HEK293 (cell line): ENCODE measurements at regions not wholly inside any gene's neighbourhood (a gene's known extent, or its start where the extent isn't known, plus 50 kb on each side); places are given as distances from the start of the nearest gene placed in this dataset.

Source experiments
- CTCF ChIA-PET: fragments of 350-600 bp; formaldehyde crosslinking; extraction: SDS; loops from one replicate; lab custom pipeline; 2021; ENCODE audit warnings: antibody characterized with exemption; lab: Yijun Ruan, JAX
- POLR2A ChIA-PET: fragments of 300-600 bp; formaldehyde crosslinking; extraction: SDS; loops from one replicate; lab custom pipeline; 2020; ENCODE audit warnings: antibody characterized with exemption, inconsistent platforms; lab: Yijun Ruan, JAX
- H3K27ac ChIP-seq: fragments of 200-500 bp; sonication (Bioruptor generic); 2 replicates; pipeline ENCODE4 v1.5.1; 2014; ENCODE audit warnings: low read depth, low read length, control low read depth, inconsistent platforms; ENCODE audit errors: extremely low read depth
- H3K36me3 ChIP-seq, 2 experiments: fragments of 200-500 bp in 1 of 2; sonication (Bioruptor generic) in 1 of 2; 1 replicate in 1 of 2; 2 replicates in 1 of 2; pipeline ENCODE4 v1.5.1; 2014 to 2017; ENCODE audit warnings: inconsistent platforms in 2 of 2, low read length in 2 of 2; ENCODE audit not compliant: control insufficient read depth in 2 of 2, insufficient read depth in 1 of 2
- H3K4me1 ChIP-seq: fragments of 200-500 bp; sonication (Bioruptor generic); 2 replicates; pipeline ENCODE4 v1.5.1; 2014; ENCODE audit warnings: mild to moderate bottlenecking, low read length, inconsistent platforms; ENCODE audit not compliant: control insufficient read depth, insufficient read depth
- H3K4me3 ChIP-seq: 2 replicates; pipeline ENCODE4 v1.5.1; 2011; ENCODE audit warnings: low read depth, mild to moderate bottlenecking, control low read depth, low read length, moderate library complexity
- H3K9me3 ChIP-seq: fragments of 200-500 bp; sonication (Bioruptor generic); 2 replicates; pipeline ENCODE4 v1.5.1; 2014; ENCODE audit warnings: low read depth, low read length, inconsistent platforms; ENCODE audit not compliant: control insufficient read depth, insufficient read depth
- EGR2 ChIP-seq: fragments of 450-650 bp; formaldehyde crosslinking; IDR thresholded peaks from 2 replicates; pipeline ENCODE4 v1.5.1; 2016; ENCODE audit warnings: low read depth, missing biosample characterization, missing genetic modification characterization
- GFI1B ChIP-seq: fragments of 450-650 bp; formaldehyde crosslinking; IDR thresholded peaks from 2 replicates; pipeline ENCODE4 v1.5.1; 2016; ENCODE audit warnings: missing biosample characterization, missing genetic modification characterization
- HIC1 ChIP-seq: fragments of 450-650 bp; formaldehyde crosslinking; IDR thresholded peaks from 2 replicates; pipeline ENCODE4 v1.5.1; 2016; ENCODE audit warnings: missing biosample characterization, missing genetic modification characterization
- HOXC10 ChIP-seq: sonication (generic); formaldehyde crosslinking; IDR thresholded peaks from 2 replicates; pipeline ENCODE4 v1.8.1; 2023; ENCODE audit warnings: mild to moderate bottlenecking, missing genetic modification reagents
- IKZF3 ChIP-seq: fragments of 450-650 bp; IDR thresholded peaks from 2 replicates; pipeline ENCODE4 v1.5.0; 2018; ENCODE audit warnings: missing biosample characterization, mild to moderate bottlenecking, missing genetic modification characterization, moderate library complexity
- KLF10 ChIP-seq: fragments of 450-650 bp; IDR thresholded peaks from 2 replicates; pipeline ENCODE4 v1.5.1; 2018; ENCODE audit warnings: missing biosample characterization, mild to moderate bottlenecking, missing genetic modification characterization
- OVOL3 ChIP-seq: fragments of 450-650 bp; formaldehyde crosslinking; IDR thresholded peaks from 2 replicates; pipeline ENCODE4 v1.5.1; 2016; ENCODE audit warnings: missing biosample characterization, missing genetic modification characterization
- SP7 ChIP-seq: fragments of 450-650 bp; formaldehyde crosslinking; IDR thresholded peaks from 2 replicates; pipeline ENCODE4 v1.5.1; 2016; ENCODE audit warnings: missing biosample characterization, missing genetic modification characterization
- WT1 ChIP-seq: fragments of 450-650 bp; formaldehyde crosslinking; IDR thresholded peaks from 2 replicates; pipeline ENCODE4 v1.5.1; 2016; ENCODE audit warnings: missing biosample characterization, missing genetic modification characterization
- YY1 ChIP-seq: fragments of 450-650 bp; formaldehyde crosslinking; IDR thresholded peaks from 2 replicates; pipeline ENCODE4 v1.5.1; 2018; ENCODE audit warnings: missing biosample characterization, missing genetic modification characterization
- ZEB2 ChIP-seq: fragments of 450-650 bp; formaldehyde crosslinking; IDR thresholded peaks from 2 replicates; pipeline ENCODE4 v1.5.1; 2016; ENCODE audit warnings: missing biosample characterization, missing genetic modification characterization
- ZFP41 ChIP-seq: fragments of 450-650 bp; formaldehyde crosslinking; IDR thresholded peaks from 2 replicates; pipeline ENCODE4 v1.5.1; 2016; ENCODE audit warnings: missing biosample characterization, missing genetic modification characterization, borderline replicate concordance
- ZIC2 ChIP-seq: fragments of 450-650 bp; formaldehyde crosslinking; IDR thresholded peaks from 2 replicates; pipeline ENCODE4 v1.5.1; 2016; ENCODE audit warnings: missing biosample characterization, missing genetic modification characterization
- ZNF132 ChIP-seq: fragments of 450-650 bp; formaldehyde crosslinking; IDR thresholded peaks from 2 replicates; pipeline ENCODE4 v1.5.1; 2017; ENCODE audit warnings: missing biosample characterization, missing genetic modification characterization, borderline replicate concordance
- ZNF133 ChIP-seq: fragments of 450-650 bp; formaldehyde crosslinking; IDR thresholded peaks from 2 replicates; pipeline ENCODE4 v1.5.1; 2016; ENCODE audit warnings: missing biosample characterization, missing genetic modification characterization
- ZNF211 ChIP-seq: fragments of 450-650 bp; formaldehyde crosslinking; IDR thresholded peaks from 2 replicates; pipeline ENCODE4 v1.5.1; 2016; ENCODE audit warnings: low read depth, missing biosample characterization, missing genetic modification characterization
- ZNF223 ChIP-seq: fragments of 450-650 bp; formaldehyde crosslinking; IDR thresholded peaks from 2 replicates; pipeline ENCODE4 v1.5.1; 2016; ENCODE audit warnings: missing biosample characterization, missing genetic modification characterization
- ZNF302 ChIP-seq: fragments of 450-650 bp; formaldehyde crosslinking; IDR thresholded peaks from 2 replicates; pipeline ENCODE4 v1.5.1; 2016; ENCODE audit warnings: missing biosample characterization, missing genetic modification characterization, low read depth
- ZNF416 ChIP-seq: fragments of 450-650 bp; formaldehyde crosslinking; IDR thresholded peaks from 2 replicates; pipeline ENCODE4 v1.5.1; 2016; ENCODE audit warnings: missing biosample characterization, missing genetic modification characterization
- ZNF529 ChIP-seq: fragments of 450-650 bp; formaldehyde crosslinking; IDR thresholded peaks from 2 replicates; pipeline ENCODE4 v1.5.1; 2017; ENCODE audit warnings: missing genetic modification characterization, missing biosample characterization; ENCODE audit not compliant: insufficient replicate concordance
- ZNF600 ChIP-seq: fragments of 450-650 bp; formaldehyde crosslinking; IDR thresholded peaks from 2 replicates; pipeline ENCODE4 v1.5.1; 2016; ENCODE audit warnings: missing biosample characterization, missing genetic modification characterization
- ZNF658 ChIP-seq: fragments of 450-650 bp; formaldehyde crosslinking; IDR thresholded peaks from 2 replicates; pipeline ENCODE4; 2016; ENCODE audit warnings: missing biosample characterization, missing genetic modification characterization
- ZNF768 ChIP-seq: fragments of 450-650 bp; formaldehyde crosslinking; IDR thresholded peaks from 2 replicates; pipeline ENCODE4 v1.5.1; 2018; ENCODE audit warnings: missing biosample characterization, mild to moderate bottlenecking, missing genetic modification characterization
- ZNF785 ChIP-seq: fragments of 450-650 bp; formaldehyde crosslinking; IDR thresholded peaks from 2 replicates; pipeline ENCODE4 v1.5.1; 2016; ENCODE audit warnings: missing biosample characterization, missing genetic modification characterization
- ZNF843 ChIP-seq: fragments of 450-650 bp; formaldehyde crosslinking; IDR thresholded peaks from 2 replicates; pipeline ENCODE4 v1.5.1; 2016; ENCODE audit warnings: missing biosample characterization, missing genetic modification characterization
- ZSCAN23 ChIP-seq: fragments of 450-650 bp; formaldehyde crosslinking; IDR thresholded peaks from 2 replicates; pipeline ENCODE4 v1.5.1; 2016; ENCODE audit warnings: missing biosample characterization, missing genetic modification characterization
- ZSCAN30 ChIP-seq: fragments of 450-650 bp; IDR thresholded peaks from 2 replicates; pipeline ENCODE4 v1.5.1; 2018; ENCODE audit warnings: missing biosample characterization, mild to moderate bottlenecking, missing genetic modification characterization, moderate library complexity
- TF ChIP-seq, protein P1 (sequence below): fragments of 450-650 bp; formaldehyde crosslinking; IDR thresholded peaks from 2 replicates; pipeline ENCODE4 v1.5.1; 2016; ENCODE audit warnings: missing biosample characterization, missing genetic modification characterization
- TF ChIP-seq, protein P2 (sequence below): fragments of 450-650 bp; formaldehyde crosslinking; IDR thresholded peaks from 2 replicates; pipeline ENCODE4 v1.5.1; 2016; ENCODE audit warnings: missing biosample characterization, missing genetic modification characterization, borderline replicate concordance

DNA sequence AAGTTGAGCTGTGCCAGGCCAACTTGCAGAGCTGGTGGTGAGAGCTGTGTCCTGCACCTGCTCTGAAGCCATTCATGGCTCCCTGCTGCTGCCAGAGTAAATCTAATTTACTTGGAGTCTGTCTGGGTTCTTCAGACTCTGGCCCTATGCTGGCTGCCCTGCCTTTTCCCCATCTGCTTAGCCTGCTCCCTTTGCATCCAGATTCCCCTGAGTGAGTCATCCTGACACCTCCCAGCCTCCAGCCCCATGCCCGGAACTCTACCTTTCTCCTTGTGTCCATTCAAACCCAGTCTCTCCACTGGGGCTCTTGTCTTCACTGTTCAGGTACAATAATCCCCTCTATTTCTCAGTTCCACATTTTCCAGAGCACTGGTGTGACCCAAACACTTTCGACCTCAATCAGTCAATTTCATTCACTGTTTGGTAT lies 434.4 kb upstream of the ZMIZ1 start:
- ChIA-PET POLR2A (no interaction called here), CTCF (no interaction called here)
- H3K4me3 ChIP-seq = no peak overlapping the region
- no peaks in the 10 kb centered on the region for H3K4me1 ChIP-seq
- no peak overlapping the region for H3K27ac ChIP-seq
- H3K9me3 ChIP-seq = no peaks in the 10 kb centered on the region
- TF ChIP-seq ZNF843 (tag by site-specific recombination) (no peak), WT1 (tag by site-specific recombination) (no peak), ZNF529 (no peak), KLF10 (tag by site-specific recombination) (no peak), ZIC2 (tag by site-specific recombination) (no peak), ZNF211 (tag by site-specific recombination) (no peak), IKZF3 (no peak), ZSCAN23 (tag by site-specific recombination) (no peak), ZNF768 (tag by site-specific recombination) (no peak), ZEB2 (tag by site-specific recombination) (no peak), HIC1 (no peak), HOXC10 (CRISPR knock-in tag) (no peak), ZNF658 (tag by site-specific recombination) (no peak), ZFP41 (no peak)
- TF ChIP-seq, protein P1, sequence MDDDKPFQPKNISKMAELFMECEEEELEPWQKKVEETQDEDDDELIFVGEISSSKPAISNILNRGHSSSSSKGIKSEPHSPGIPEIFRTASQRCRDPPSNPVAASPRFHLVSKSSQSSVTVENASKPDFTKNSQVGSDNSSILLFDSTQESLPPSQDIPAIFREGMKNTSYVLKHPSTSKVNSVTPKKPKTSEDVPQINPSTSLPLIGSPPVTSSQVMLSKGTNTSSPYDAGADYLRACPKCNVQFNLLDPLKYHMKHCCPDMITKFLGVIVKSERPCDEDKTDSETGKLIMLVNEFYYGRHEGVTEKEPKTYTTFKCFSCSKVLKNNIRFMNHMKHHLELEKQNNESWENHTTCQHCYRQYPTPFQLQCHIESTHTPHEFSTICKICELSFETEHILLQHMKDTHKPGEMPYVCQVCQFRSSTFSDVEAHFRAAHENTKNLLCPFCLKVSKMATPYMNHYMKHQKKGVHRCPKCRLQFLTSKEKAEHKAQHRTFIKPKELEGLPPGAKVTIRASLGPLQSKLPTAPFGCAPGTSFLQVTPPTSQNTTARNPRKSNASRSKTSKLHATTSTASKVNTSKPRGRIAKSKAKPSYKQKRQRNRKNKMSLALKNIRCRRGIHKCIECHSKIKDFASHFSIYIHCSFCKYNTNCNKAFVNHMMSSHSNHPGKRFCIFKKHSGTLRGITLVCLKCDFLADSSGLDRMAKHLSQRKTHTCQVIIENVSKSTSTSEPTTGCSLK = no peak
- no peaks in the 10 kb centered on the region for H3K36me3 ChIP-seq

- POLR2A ChIA-PET = no interaction called here
- CTCF ChIA-PET = no interaction called here
- H3K36me3 ChIP-seq = no peaks in the 10 kb centered on the region
- H3K9me3 ChIP-seq = no peaks in the 10 kb centered on the region
- no peak overlapping the region for H3K27ac ChIP-seq
- H3K4me1 ChIP-seq = no peaks in the 10 kb centered on the region
- TF ChIP-seq SP7 (tag by site-specific recombination) (no peak), YY1 (tag by site-specific recombination) (no peak), GFI1B (tag by site-specific recombination) (no peak), KLF10 (tag by site-specific recombination) (no peak), ZNF223 (no peak), ZSCAN30 (tag by site-specific recombination) (no peak), ZNF529 (no peak), ZNF302 (no peak), HOXC10 (CRISPR knock-in tag) (no peak), OVOL3 (no peak)
- no peak overlapping the region for H3K4me3 ChIP-seq
These were observed 433.9 kb upstream of the ZMIZ1 start for GRCh38 chr10:78634835-78635234.

GRCh38 chr10:78639629-78640028 lies 429.1 kb upstream of the ZMIZ1 start:
- Histone ChIP-seq H3K9me3 (no peaks in the 10 kb centered on the region), H3K27ac (no peak overlapping the region), H3K36me3 (no peaks in the 10 kb centered on the region), H3K4me1 (no peaks in the 10 kb centered on the region), H3K4me3 (no peak overlapping the region)
- POLR2A ChIA-PET = no interaction called here
- CTCF ChIA-PET = interaction anchor here (1.1 kb wide), 1 partner anchor 18 kb away, joined by 4 read pairs; no protein-coding TSS in a partner anchor
- TF ChIP-seq EGR2 (tag by site-specific recombination) (no peak), ZNF785 (tag by site-specific recombination) (no peak), ZNF416 (tag by site-specific recombination) (no peak), ZNF133 (no peak), ZNF132 (tag by site-specific recombination) (no peak), ZNF600 (no peak)
- TF ChIP-seq, protein P2, sequence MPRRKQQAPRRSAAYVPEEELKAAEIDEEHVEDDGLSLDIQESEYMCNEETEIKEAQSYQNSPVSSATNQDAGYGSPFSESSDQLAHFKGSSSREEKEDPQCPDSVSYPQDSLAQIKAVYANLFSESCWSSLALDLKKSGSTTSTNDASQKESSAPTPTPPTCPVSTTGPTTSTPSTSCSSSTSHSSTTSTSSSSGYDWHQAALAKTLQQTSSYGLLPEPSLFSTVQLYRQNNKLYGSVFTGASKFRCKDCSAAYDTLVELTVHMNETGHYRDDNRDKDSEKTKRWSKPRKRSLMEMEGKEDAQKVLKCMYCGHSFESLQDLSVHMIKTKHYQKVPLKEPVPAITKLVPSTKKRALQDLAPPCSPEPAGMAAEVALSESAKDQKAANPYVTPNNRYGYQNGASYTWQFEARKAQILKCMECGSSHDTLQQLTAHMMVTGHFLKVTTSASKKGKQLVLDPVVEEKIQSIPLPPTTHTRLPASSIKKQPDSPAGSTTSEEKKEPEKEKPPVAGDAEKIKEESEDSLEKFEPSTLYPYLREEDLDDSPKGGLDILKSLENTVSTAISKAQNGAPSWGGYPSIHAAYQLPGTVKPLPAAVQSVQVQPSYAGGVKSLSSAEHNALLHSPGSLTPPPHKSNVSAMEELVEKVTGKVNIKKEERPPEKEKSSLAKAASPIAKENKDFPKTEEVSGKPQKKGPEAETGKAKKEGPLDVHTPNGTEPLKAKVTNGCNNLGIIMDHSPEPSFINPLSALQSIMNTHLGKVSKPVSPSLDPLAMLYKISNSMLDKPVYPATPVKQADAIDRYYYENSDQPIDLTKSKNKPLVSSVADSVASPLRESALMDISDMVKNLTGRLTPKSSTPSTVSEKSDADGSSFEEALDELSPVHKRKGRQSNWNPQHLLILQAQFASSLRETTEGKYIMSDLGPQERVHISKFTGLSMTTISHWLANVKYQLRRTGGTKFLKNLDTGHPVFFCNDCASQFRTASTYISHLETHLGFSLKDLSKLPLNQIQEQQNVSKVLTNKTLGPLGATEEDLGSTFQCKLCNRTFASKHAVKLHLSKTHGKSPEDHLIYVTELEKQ = no peak
